ENCODE measurements at regions not wholly inside any gene's neighbourhood (a gene's known extent, or its start where the extent isn't known, plus 50 kb on each side); places are given as distances from the start of the nearest gene placed in this dataset.

DNA sequence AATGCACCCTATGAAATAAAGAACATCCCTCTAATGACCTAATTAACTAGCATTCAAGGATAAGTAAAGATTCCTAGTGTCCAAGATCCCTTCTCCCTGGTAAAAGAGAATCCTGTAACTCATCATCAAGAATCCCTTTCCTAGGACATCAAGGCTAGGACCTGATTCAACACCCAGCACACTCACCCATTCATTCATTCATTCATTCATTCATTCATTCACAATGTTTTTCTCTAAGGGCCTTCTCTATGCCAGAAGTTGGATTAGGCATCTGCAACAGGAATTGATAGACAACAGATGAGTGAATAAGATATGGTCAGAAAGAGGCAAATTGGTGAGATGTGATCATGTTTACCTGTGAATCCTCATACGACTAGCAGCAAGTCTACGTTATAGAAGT is 126.8 kb downstream of the OSR1 start:
- H3K27me3 ChIP-seq (ENCODE audit: control insufficient read depth, insufficient read depth, low read length), result no peaks in the 10 kb centered on the region
- POLR2A ChIA-PET, result no interaction called here
- TF ChIP-seq, protein P1, sequence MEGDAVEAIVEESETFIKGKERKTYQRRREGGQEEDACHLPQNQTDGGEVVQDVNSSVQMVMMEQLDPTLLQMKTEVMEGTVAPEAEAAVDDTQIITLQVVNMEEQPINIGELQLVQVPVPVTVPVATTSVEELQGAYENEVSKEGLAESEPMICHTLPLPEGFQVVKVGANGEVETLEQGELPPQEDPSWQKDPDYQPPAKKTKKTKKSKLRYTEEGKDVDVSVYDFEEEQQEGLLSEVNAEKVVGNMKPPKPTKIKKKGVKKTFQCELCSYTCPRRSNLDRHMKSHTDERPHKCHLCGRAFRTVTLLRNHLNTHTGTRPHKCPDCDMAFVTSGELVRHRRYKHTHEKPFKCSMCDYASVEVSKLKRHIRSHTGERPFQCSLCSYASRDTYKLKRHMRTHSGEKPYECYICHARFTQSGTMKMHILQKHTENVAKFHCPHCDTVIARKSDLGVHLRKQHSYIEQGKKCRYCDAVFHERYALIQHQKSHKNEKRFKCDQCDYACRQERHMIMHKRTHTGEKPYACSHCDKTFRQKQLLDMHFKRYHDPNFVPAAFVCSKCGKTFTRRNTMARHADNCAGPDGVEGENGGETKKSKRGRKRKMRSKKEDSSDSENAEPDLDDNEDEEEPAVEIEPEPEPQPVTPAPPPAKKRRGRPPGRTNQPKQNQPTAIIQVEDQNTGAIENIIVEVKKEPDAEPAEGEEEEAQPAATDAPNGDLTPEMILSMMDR (IDR thresholded peaks at IDR 0.05; ENCODE audit: low read depth, low read length), result no peak
- H3K4me3 ChIP-seq (ENCODE audit: low read depth, low read length), result no peak overlapping the region
- CTCF ChIA-PET, result no interaction called here
- H3K27ac ChIP-seq (ENCODE audit: low read depth, low read length), result no peak overlapping the region
- DNase-seq (ENCODE audit: low read depth, low spot score), result no peak
- no peaks in the 10 kb centered on the region for H3K9me3 ChIP-seq (ENCODE audit: control insufficient read depth, insufficient read depth, low read length)

DNA sequence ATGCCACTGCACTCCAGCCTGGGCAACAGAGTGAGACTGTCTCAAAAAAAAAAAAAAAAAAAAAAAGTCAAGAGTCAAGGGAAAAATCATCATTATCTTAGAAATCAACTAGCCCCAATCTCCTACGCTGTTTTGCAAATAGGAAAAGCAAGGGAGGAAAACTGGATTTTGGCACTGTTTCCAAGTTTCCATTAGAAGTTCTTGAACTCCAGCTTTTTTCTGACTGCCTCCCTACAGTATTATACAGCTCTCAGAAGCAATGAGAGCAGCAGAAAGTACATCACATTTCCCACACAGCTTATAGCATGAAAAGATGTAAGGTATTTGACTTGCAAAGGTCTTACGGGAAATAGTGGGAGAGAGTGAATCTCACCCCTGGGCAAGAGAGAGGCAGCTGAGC is 127.8 kb downstream of the OSR1 start:
- ChIA-PET POLR2A (no interaction called here), CTCF (no interaction called here)
- Histone ChIP-seq H3K27ac (ENCODE audit: low read depth, low read length) (no peak overlapping the region), H3K27me3 (ENCODE audit: control insufficient read depth, insufficient read depth, low read length) (no peaks in the 10 kb centered on the region), H3K9me3 (ENCODE audit: control insufficient read depth, insufficient read depth, low read length) (no peaks in the 10 kb centered on the region), H3K4me3 (ENCODE audit: low read depth, low read length) (no peak overlapping the region)
- TF ChIP-seq, protein P1 (IDR thresholded peaks at IDR 0.05; ENCODE audit: low read depth, low read length), result no peak
- DNase-seq (ENCODE audit: low read depth, low spot score), result no peak

DNA sequence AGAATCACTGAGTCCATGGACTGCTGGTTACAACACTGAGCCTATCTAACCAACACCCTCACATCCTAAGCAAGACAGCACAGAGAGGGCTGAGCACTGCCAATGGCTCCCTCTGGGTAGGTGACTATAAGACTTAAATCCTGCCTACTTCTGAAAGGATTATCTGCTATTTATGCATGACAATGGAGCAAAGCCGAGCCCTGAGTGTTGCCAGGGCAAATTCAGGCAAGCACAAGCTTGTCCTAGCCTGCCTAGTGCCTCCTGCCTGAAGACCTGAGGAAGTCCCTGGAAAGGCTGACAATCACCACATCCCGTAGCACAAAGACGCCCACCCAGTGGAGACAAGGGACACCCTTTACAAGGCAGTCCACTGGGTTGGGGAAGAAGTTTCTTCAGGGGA is 129.7 kb downstream of the OSR1 start:
- no peak for DNase-seq (ENCODE audit: low read depth, low spot score)
- TF ChIP-seq, protein P1 (IDR thresholded peaks at IDR 0.05; ENCODE audit: low read depth, low read length), result no peak
- Histone ChIP-seq H3K27ac (ENCODE audit: low read depth, low read length) (no peak overlapping the region), H3K4me3 (ENCODE audit: low read depth, low read length) (no peak overlapping the region), H3K27me3 (ENCODE audit: control insufficient read depth, insufficient read depth, low read length) (no peaks in the 10 kb centered on the region), H3K9me3 (ENCODE audit: control insufficient read depth, insufficient read depth, low read length) (no peaks in the 10 kb centered on the region)
- ChIA-PET POLR2A (no interaction called here), CTCF (no interaction called here)

DNA sequence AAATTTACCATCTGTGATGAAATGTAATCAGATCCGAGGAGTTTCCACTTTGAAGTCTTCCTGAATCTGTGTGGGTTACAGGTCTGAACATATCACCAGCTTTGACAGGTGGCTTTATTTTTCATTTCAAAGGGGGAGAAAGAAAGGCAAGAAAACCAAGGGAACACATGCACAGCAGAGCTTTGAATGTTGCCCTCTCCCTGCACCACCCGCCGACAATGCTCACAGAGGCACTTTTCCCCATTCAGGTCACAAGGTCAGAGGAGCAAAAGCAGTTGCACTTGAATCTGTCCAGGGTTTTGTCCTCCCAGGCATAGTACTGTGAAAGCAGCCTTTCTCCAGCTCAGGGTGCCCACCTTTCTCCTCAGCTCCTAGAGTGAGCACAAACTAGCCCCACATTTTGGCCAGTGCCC is 130.2 kb downstream of the OSR1 start:
- ChIA-PET POLR2A (no interaction called here), CTCF (no interaction called here)
- Histone ChIP-seq H3K27me3 (ENCODE audit: control insufficient read depth, insufficient read depth, low read length) (no peaks in the 10 kb centered on the region), H3K9me3 (ENCODE audit: control insufficient read depth, insufficient read depth, low read length) (no peaks in the 10 kb centered on the region), H3K27ac (ENCODE audit: low read depth, low read length) (no peak overlapping the region), H3K4me3 (ENCODE audit: low read depth, low read length) (no peak overlapping the region)
- TF ChIP-seq, protein P1 (IDR thresholded peaks at IDR 0.05; ENCODE audit: low read depth, low read length), result no peak
- no peak for DNase-seq (ENCODE audit: low read depth, low spot score)

DNA sequence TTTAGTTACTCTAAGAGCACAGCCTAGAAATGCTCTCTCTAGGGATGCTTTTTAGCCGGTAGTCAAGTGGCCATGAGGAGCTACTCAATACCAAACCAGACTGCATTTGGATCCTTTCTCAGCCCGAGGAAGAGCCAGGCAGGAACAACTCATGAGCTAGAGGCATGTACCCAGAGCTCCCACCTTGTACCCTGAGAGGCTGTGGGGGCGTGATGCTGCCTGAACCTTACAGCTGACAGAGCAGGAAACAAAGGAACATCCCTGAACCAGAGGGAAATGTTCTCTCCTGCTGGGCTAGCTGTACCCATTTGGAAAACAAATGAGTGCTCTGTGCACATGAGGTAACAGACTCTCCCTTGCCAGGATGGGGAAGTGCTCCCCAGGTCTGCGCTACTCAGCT is 131.6 kb downstream of the OSR1 start:
- Histone ChIP-seq H3K27ac (ENCODE audit: low read depth, low read length) (no peak overlapping the region), H3K27me3 (ENCODE audit: control insufficient read depth, insufficient read depth, low read length) (no peaks in the 10 kb centered on the region), H3K9me3 (ENCODE audit: control insufficient read depth, insufficient read depth, low read length) (no peaks in the 10 kb centered on the region), H3K4me3 (ENCODE audit: low read depth, low read length) (no peak overlapping the region)
- TF ChIP-seq, protein P1 (IDR thresholded peaks at IDR 0.05; ENCODE audit: low read depth, low read length), result no peak
- no peak for DNase-seq (ENCODE audit: low read depth, low spot score)
- ChIA-PET CTCF (no interaction called here), POLR2A (no interaction called here)
